ENCODE measurements at regions not wholly inside any gene's neighbourhood (a gene's known extent, or its start where the extent isn't known, plus 50 kb on each side); places are given as distances from the start of the nearest gene placed in this dataset.
"Not testable (repeated sequence)": the region's sequence is repeated elsewhere in the genome, so short reads cannot be mapped to it uniquely, and the experiment has no call there.

GRCh38 chr1:159641221-159641620, 53.6 kb downstream of the APCS start:
- peaks cover 4 to 14% (median 13%) of the 10 kb centered on the region in 5 donors for H3K9me3 Mint-ChIP-seq
- H3K4me1 ChIP-seq (ENCODE audit: insufficient read depth, low read length) = no peaks in the 10 kb centered on the region
- H3K9me3 ChIP-seq (ENCODE audit: low read length) = no peaks in the 10 kb centered on the region
- no peak overlapping the region for H3K4me3 ChIP-seq (ENCODE audit: low read length)
- no peak overlapping the region for H3K4me3 Mint-ChIP-seq
- no peak for DNase-seq
- no peak overlapping the region for H3K27ac ChIP-seq (ENCODE audit: low read depth, low read length)
- no peaks in the 10 kb centered on the region for H3K4me1 Mint-ChIP-seq
- peaks cover 0 to 4% (median 0%) of the 10 kb centered on the region in 3 donors for H3K36me3 Mint-ChIP-seq
- H3K27ac Mint-ChIP-seq = no peak overlapping the region
- H3K36me3 ChIP-seq (ENCODE audit: insufficient read depth, low read length) = no peaks in the 10 kb centered on the region
- POLR2A ChIA-PET = no interaction called here
- CTCF ChIA-PET = no interaction called here
- H3K27me3 ChIP-seq (ENCODE audit: insufficient read depth, low read length, poor library complexity, severe bottlenecking) = peaks cover 5% of the 10 kb centered on the region
- H3K27me3 Mint-ChIP-seq = peaks cover 7 to 50% of the 10 kb centered on the region in 2 donors

DNA sequence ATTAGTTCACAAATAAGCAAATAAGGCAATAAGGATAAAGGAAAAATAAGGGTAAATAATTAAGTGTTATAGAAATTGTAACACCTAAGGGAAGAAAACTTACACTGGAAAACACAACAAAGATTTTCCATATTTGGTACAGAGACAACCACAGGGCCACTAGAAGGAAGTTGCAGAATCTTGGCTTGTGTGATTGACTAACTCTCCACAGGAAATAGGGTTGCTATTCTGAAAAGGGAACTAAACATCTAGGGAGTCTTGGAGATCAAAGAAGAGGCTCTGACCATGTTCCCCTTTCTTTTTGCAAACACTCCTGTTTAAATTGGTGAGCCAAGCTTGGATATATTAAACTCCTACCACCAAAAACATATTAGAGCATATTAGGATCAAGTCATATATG, 59.1 kb downstream of the APCS start:
- Mint-ChIP-seq H3K9me3 (peaks cover 4 to 14% (median 13%) of the 10 kb centered on the region in 5 donors), H3K27me3 (peaks cover 8 to 55% of the 10 kb centered on the region in 2 donors), H3K36me3 (peaks cover 0 to 4% (median 0%) of the 10 kb centered on the region in 3 donors), H3K4me3 (no peak overlapping the region), H3K4me1 (no peaks in the 10 kb centered on the region), H3K27ac (no peak overlapping the region)
- peaks cover 5% of the 10 kb centered on the region for H3K27me3 ChIP-seq (ENCODE audit: insufficient read depth, low read length, poor library complexity, severe bottlenecking)
- POLR2A ChIA-PET = no interaction called here
- no peak overlapping the region for H3K27ac ChIP-seq (ENCODE audit: low read depth, low read length)
- CTCF ChIA-PET = no interaction called here
- no peaks in the 10 kb centered on the region for H3K36me3 ChIP-seq (ENCODE audit: insufficient read depth, low read length)
- H3K4me3 ChIP-seq (ENCODE audit: low read length) = no peak overlapping the region
- no peaks in the 10 kb centered on the region for H3K9me3 ChIP-seq (ENCODE audit: low read length)
- no peaks in the 10 kb centered on the region for H3K4me1 ChIP-seq (ENCODE audit: insufficient read depth, low read length)
- DNase-seq = no peak

DNA sequence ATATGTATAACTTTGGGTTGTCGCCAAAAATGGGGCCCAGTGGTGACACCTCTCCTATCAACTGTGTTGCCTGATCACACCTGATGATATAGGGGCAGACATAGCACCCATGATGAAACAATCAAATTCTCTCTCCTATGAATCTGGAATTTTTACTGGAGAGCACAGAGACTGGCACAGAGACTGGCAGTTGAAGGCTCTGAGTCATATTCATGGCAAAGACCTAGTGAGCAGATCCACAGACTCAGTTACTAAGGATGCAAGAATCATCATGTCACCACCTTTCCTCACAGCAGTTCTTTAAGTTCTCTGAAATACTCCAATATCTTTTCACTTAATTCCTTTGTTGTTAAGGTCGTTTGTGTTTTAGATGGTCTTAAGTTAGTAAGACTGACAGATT, 60.0 kb downstream of the APCS start:
- Mint-ChIP-seq H3K4me1 (no peaks in the 10 kb centered on the region), H3K36me3 (peaks cover 0 to 3% (median 0%) of the 10 kb centered on the region in 3 donors), H3K27ac (no peak overlapping the region), H3K9me3 (peaks cover 4 to 11% (median 10%) of the 10 kb centered on the region in 5 donors), H3K4me3 (no peak overlapping the region), H3K27me3 (peaks cover 3 to 49% of the 10 kb centered on the region in 2 donors)
- ChIA-PET POLR2A (no interaction called here), CTCF (no interaction called here)
- H3K27ac ChIP-seq (ENCODE audit: low read depth, low read length) = no peak overlapping the region
- no peaks in the 10 kb centered on the region for H3K36me3 ChIP-seq (ENCODE audit: insufficient read depth, low read length)
- no peaks in the 10 kb centered on the region for H3K4me1 ChIP-seq (ENCODE audit: insufficient read depth, low read length)
- no peaks in the 10 kb centered on the region for H3K9me3 ChIP-seq (ENCODE audit: low read length)
- no peaks in the 10 kb centered on the region for H3K27me3 ChIP-seq (ENCODE audit: insufficient read depth, low read length, poor library complexity, severe bottlenecking)
- H3K4me3 ChIP-seq (ENCODE audit: low read length) = no peak overlapping the region
- DNase-seq = no peak

- H3K36me3 Mint-ChIP-seq = no peaks in the 10 kb centered on the region
- H3K9me3 ChIP-seq (ENCODE audit: low read length) = no peaks in the 10 kb centered on the region
- no peaks in the 10 kb centered on the region for H3K4me1 ChIP-seq (ENCODE audit: insufficient read depth, low read length)
- no peak overlapping the region for H3K27ac ChIP-seq (ENCODE audit: low read depth, low read length)
- H3K4me3 Mint-ChIP-seq = no peak overlapping the region
- H3K27ac Mint-ChIP-seq = no peak overlapping the region
- CTCF ChIA-PET = no interaction called here
- no peaks in the 10 kb centered on the region for H3K9me3 Mint-ChIP-seq
- H3K4me1 Mint-ChIP-seq = no peaks in the 10 kb centered on the region
- peaks cover 5 to 25% of the 10 kb centered on the region in 2 donors for H3K27me3 Mint-ChIP-seq
- POLR2A ChIA-PET = no interaction called here
- no peaks in the 10 kb centered on the region for H3K27me3 ChIP-seq (ENCODE audit: insufficient read depth, low read length, poor library complexity, severe bottlenecking)
- no peaks in the 10 kb centered on the region for H3K36me3 ChIP-seq (ENCODE audit: insufficient read depth, low read length)
- DNase-seq = no peak
- no peak overlapping the region for H3K4me3 ChIP-seq (ENCODE audit: low read length)
These were observed 61.9 kb downstream of the CRP start for GRCh38 chr1:159652506-159652905.

- CTCF ChIA-PET = interaction anchor here (1.4 kb wide), 1 partner anchor 9 kb away, joined by 3 read pairs; no protein-coding TSS in a partner anchor
These were observed 61.2 kb downstream of the CRP start for GRCh38 chr1:159653201-159653600.

DNA sequence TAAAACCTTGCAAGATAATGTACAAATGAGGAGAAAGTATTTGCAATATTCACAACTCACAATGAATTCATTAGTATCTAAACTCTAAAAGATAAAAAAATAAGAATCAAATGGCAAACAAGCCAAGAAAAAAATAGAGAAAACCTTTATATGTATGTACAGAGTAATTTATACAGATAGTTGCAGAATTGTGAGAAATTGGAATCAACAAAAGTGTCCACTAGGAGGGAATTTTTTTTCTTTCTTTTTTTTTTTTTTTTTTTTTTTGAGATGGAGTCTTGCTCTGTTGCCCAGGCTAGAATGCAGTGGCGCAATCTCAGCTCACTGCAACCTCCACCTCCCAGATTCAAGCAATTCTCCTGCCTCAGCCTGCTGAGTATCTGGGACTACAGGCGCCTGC, 56.9 kb downstream of the CRP start:
- H3K9me3 Mint-ChIP-seq; H3K36me3 Mint-ChIP-seq; H3K27ac ChIP-seq (ENCODE audit: low read depth, low read length); H3K4me1 Mint-ChIP-seq; H3K27ac Mint-ChIP-seq; H3K4me1 ChIP-seq (ENCODE audit: insufficient read depth, low read length); H3K4me3 ChIP-seq (ENCODE audit: low read length); POLR2A ChIA-PET; H3K4me3 Mint-ChIP-seq; H3K36me3 ChIP-seq (ENCODE audit: insufficient read depth, low read length); DNase-seq; H3K27me3 ChIP-seq (ENCODE audit: insufficient read depth, low read length, poor library complexity, severe bottlenecking); CTCF ChIA-PET; H3K9me3 ChIP-seq (ENCODE audit: low read length): not testable (repeated sequence)
- H3K27me3 Mint-ChIP-seq = peaks cover 4 to 22% of the 10 kb centered on the region in 2 donors

More at GRCh38 chr1:159653201-159653600, 61.2 kb downstream of the CRP start:
- no peak overlapping the region for H3K27ac Mint-ChIP-seq
- Histone ChIP-seq H3K27ac (ENCODE audit: low read depth, low read length) (no peak overlapping the region), H3K9me3 (ENCODE audit: low read length) (no peaks in the 10 kb centered on the region), H3K36me3 (ENCODE audit: insufficient read depth, low read length) (no peaks in the 10 kb centered on the region), H3K4me1 (ENCODE audit: insufficient read depth, low read length) (no peaks in the 10 kb centered on the region), H3K27me3 (ENCODE audit: insufficient read depth, low read length, poor library complexity, severe bottlenecking) (no peaks in the 10 kb centered on the region), H3K4me3 (ENCODE audit: low read length) (no peak overlapping the region)
- DNase-seq = no peak
- H3K27me3 Mint-ChIP-seq = peaks cover 4 to 25% of the 10 kb centered on the region in 2 donors
- H3K4me1 Mint-ChIP-seq = no peaks in the 10 kb centered on the region
- POLR2A ChIA-PET = no interaction called here
- no peaks in the 10 kb centered on the region for H3K9me3 Mint-ChIP-seq
- no peak overlapping the region for H3K4me3 Mint-ChIP-seq
- no peaks in the 10 kb centered on the region for H3K36me3 Mint-ChIP-seq
